HG03457 (cell line): ENCODE measurements at regions not wholly inside any gene's neighbourhood (a gene's known extent, or its start where the extent isn't known, plus 50 kb on each side); places are given as distances from the start of the nearest gene placed in this dataset.

Experiments used
- ATAC-seq: cut with Tn5 transposase; IDR thresholded peaks from one replicate; pipeline ENCODE4 v1.9.1; 2021; ENCODE audit warnings: moderate number of reproducible peaks; ENCODE audit not compliant: unreplicated experiment

- ATAC-seq, result no peak
Observed at GRCh38 chr3:157751386-157751785, 248.2 kb upstream of the VEPH1 start.

- no peak for ATAC-seq
Observed at GRCh38 chr3:157746391-157746790, 243.2 kb upstream of the VEPH1 start.

- no peak for ATAC-seq
Observed at GRCh38 chr3:157741607-157742006, 238.4 kb upstream of the VEPH1 start.

- ATAC-seq, result no peak
Observed at GRCh38 chr3:157738441-157738840, 235.2 kb upstream of the VEPH1 start.

GRCh38 chr3:157718800-157719199 lies 215.6 kb upstream of the VEPH1 start:
- no peak for ATAC-seq

- ATAC-seq, result no peak
Observed at GRCh38 chr3:157713101-157713500, 209.9 kb upstream of the VEPH1 start.

- no peak for ATAC-seq
Observed at GRCh38 chr3:157705258-157705657, 202.0 kb upstream of the VEPH1 start.

GRCh38 chr3:157700405-157700804 lies 197.2 kb upstream of the VEPH1 start:
- ATAC-seq, result no peak

GRCh38 chr3:157695586-157695985 lies 192.4 kb upstream of the VEPH1 start:
- no peak for ATAC-seq

- no peak for ATAC-seq
Observed at GRCh38 chr3:157695103-157695502, 191.9 kb upstream of the VEPH1 start.

- no peak for ATAC-seq
Observed at GRCh38 chr3:157693762-157694161, 190.5 kb upstream of the VEPH1 start.

GRCh38 chr3:157692468-157692867 lies 189.3 kb upstream of the VEPH1 start:
- ATAC-seq, result no peak

GRCh38 chr3:157683668-157684067 lies 180.5 kb upstream of the VEPH1 start:
- ATAC-seq, result no peak

- ATAC-seq, result no peak
Observed at GRCh38 chr3:157672061-157672460, 168.8 kb upstream of the VEPH1 start.

GRCh38 chr3:157671656-157672055 lies 168.4 kb upstream of the VEPH1 start:
- no peak for ATAC-seq

- no peak for ATAC-seq
Observed at GRCh38 chr3:157669416-157669815, 166.2 kb upstream of the VEPH1 start.

GRCh38 chr3:157667493-157667892 lies 164.3 kb upstream of the VEPH1 start:
- no peak for ATAC-seq

GRCh38 chr3:157662171-157662570 lies 159.0 kb upstream of the VEPH1 start:
- no peak for ATAC-seq

GRCh38 chr3:157660847-157661246 lies 157.6 kb upstream of the VEPH1 start:
- no peak for ATAC-seq

- no peak for ATAC-seq
Observed at GRCh38 chr3:157652366-157652765, 149.2 kb upstream of the VEPH1 start.

GRCh38 chr3:157650699-157651098 lies 147.5 kb upstream of the VEPH1 start:
- no peak for ATAC-seq

GRCh38 chr3:157650172-157650571 lies 147.0 kb upstream of the VEPH1 start:
- ATAC-seq, result no peak

- no peak for ATAC-seq
Observed at GRCh38 chr3:157649511-157649910, 146.3 kb upstream of the VEPH1 start.

GRCh38 chr3:157647820-157648219 lies 144.6 kb upstream of the VEPH1 start:
- no peak for ATAC-seq
